ENCODE measurements at regions not wholly inside any gene's neighbourhood (a gene's known extent, or its start where the extent isn't known, plus 50 kb on each side); places are given as distances from the start of the nearest gene placed in this dataset.

- 90 to 91% methylated on average over 6 of the region's 6 CpGs for WGBS, 2 donors
- intact Hi-C loops (cut with DNase I) = no loop called here
- H3K4me3 ChIP-seq = no peak overlapping the region
- TF ChIP-seq POLR2A (IDR thresholded peaks at IDR 0.05) (no peak), POLR2AphosphoS5 (IDR thresholded peaks at IDR 0.05) (no peak), EP300 (IDR thresholded peaks at IDR 0.05) (no peak), CTCF (IDR thresholded peaks at IDR 0.05) (no peak)
- H3K27ac ChIP-seq = no peak overlapping the region
- no peaks in the 10 kb centered on the region for H3K9me3 ChIP-seq
- H3K4me1 ChIP-seq = no peaks in the 10 kb centered on the region
- DNase-seq = no peak
- H3K27me3 ChIP-seq = no peaks in the 10 kb centered on the region
- H3K36me3 ChIP-seq = no peaks in the 10 kb centered on the region
Measured at GRCh38 chr12:63090716-63091115, 60.3 kb downstream of the AVPR1A start.

- Histone ChIP-seq H3K27ac (no peak overlapping the region), H3K4me1 (no peaks in the 10 kb centered on the region), H3K36me3 (no peaks in the 10 kb centered on the region), H3K27me3 (no peaks in the 10 kb centered on the region), H3K4me3 (no peak overlapping the region), H3K9me3 (no peaks in the 10 kb centered on the region)
- DNase-seq = no peak
- 85 to 89% methylated on average over 7 of the region's 7 CpGs for WGBS, 2 donors
- TF ChIP-seq CTCF (IDR thresholded peaks at IDR 0.05) (no peak), POLR2AphosphoS5 (IDR thresholded peaks at IDR 0.05) (no peak), POLR2A (IDR thresholded peaks at IDR 0.05) (no peak), EP300 (IDR thresholded peaks at IDR 0.05) (no peak)
- intact Hi-C loops (cut with DNase I) = no loop called here
Measured at GRCh38 chr12:63086149-63086915, 64.7 kb downstream of the AVPR1A start.

- DNase-seq = no peak
- intact Hi-C loops (cut with DNase I) = no loop called here
- no peak for TF ChIP-seq POLR2A (IDR thresholded peaks at IDR 0.05)
- TF ChIP-seq CTCF (IDR thresholded peaks at IDR 0.05) = no peak
- TF ChIP-seq POLR2AphosphoS5 (IDR thresholded peaks at IDR 0.05) = no peak
- no peak for TF ChIP-seq EP300 (IDR thresholded peaks at IDR 0.05)
- 80 to 82% methylated on average over 4 of the region's 4 CpGs for WGBS, 2 donors
- Histone ChIP-seq H3K27ac (no peak overlapping the region), H3K27me3 (no peaks in the 10 kb centered on the region), H3K36me3 (no peaks in the 10 kb centered on the region), H3K9me3 (no peaks in the 10 kb centered on the region), H3K4me1 (no peaks in the 10 kb centered on the region), H3K4me3 (no peak overlapping the region)
Measured at GRCh38 chr12:63085120-63085519, 65.9 kb downstream of the AVPR1A start.

- DNase-seq = no peak
- Histone ChIP-seq H3K36me3 (no peaks in the 10 kb centered on the region), H3K4me3 (no peak overlapping the region), H3K27me3 (no peaks in the 10 kb centered on the region), H3K9me3 (no peaks in the 10 kb centered on the region), H3K4me1 (no peaks in the 10 kb centered on the region), H3K27ac (no peak overlapping the region)
- 87 to 92% methylated on average over 1 of the region's 1 CpG for WGBS, 2 donors
- intact Hi-C loops (cut with DNase I) = no loop called here
- TF ChIP-seq POLR2AphosphoS5 (IDR thresholded peaks at IDR 0.05) (no peak), POLR2A (IDR thresholded peaks at IDR 0.05) (no peak)
Measured at GRCh38 chr12:63084501-63084900, 66.5 kb downstream of the AVPR1A start.

- DNase-seq = no peak
- 7 to 51% methylated on average over 2 of the region's 2 CpGs for WGBS, 2 donors
- intact Hi-C loops (cut with DNase I) = no loop called here
- Histone ChIP-seq H3K36me3 (no peaks in the 10 kb centered on the region), H3K27ac (no peak overlapping the region), H3K27me3 (no peaks in the 10 kb centered on the region), H3K4me1 (no peaks in the 10 kb centered on the region), H3K4me3 (no peak overlapping the region), H3K9me3 (no peaks in the 10 kb centered on the region)
- TF ChIP-seq POLR2A (IDR thresholded peaks at IDR 0.05) (no peak), CTCF (IDR thresholded peaks at IDR 0.05) (no peak), POLR2AphosphoS5 (IDR thresholded peaks at IDR 0.05) (no peak), EP300 (IDR thresholded peaks at IDR 0.05) (no peak)
Measured at GRCh38 chr12:63083046-63083445, 68.0 kb downstream of the AVPR1A start.
